ENCODE measurements at regions not wholly inside any gene's neighbourhood (a gene's known extent, or its start where the extent isn't known, plus 50 kb on each side); places are given as distances from the start of the nearest gene placed in this dataset.
A peak's percentile ranks its signal among the peaks of the same experiment; 100 is the strongest.

GRCh38 chr18:11316546-11316945, 167.2 kb upstream of the PIEZO2 start:
- intact Hi-C loops (cut with DNase I; ENCODE audit: low total_unique reads): no loop called here
- Histone ChIP-seq H3K4me3 (no peak overlapping the region), H3K4me1 (no peaks in the 10 kb centered on the region), H3K27ac (no peak overlapping the region), H3K27me3 (replicated peaks in 1 of 7) (no peaks in the 10 kb centered on the region), H3K36me3 (no peaks in the 10 kb centered on the region), H3K9me3 (no peaks in the 10 kb centered on the region)
- DNase-seq: no peak
- TF ChIP-seq POLR2AphosphoS5 (IDR thresholded peaks at IDR 0.05) (no peak), POLR2A (IDR thresholded peaks at IDR 0.05) (no peak)
- TF ChIP-seq, protein P1, sequence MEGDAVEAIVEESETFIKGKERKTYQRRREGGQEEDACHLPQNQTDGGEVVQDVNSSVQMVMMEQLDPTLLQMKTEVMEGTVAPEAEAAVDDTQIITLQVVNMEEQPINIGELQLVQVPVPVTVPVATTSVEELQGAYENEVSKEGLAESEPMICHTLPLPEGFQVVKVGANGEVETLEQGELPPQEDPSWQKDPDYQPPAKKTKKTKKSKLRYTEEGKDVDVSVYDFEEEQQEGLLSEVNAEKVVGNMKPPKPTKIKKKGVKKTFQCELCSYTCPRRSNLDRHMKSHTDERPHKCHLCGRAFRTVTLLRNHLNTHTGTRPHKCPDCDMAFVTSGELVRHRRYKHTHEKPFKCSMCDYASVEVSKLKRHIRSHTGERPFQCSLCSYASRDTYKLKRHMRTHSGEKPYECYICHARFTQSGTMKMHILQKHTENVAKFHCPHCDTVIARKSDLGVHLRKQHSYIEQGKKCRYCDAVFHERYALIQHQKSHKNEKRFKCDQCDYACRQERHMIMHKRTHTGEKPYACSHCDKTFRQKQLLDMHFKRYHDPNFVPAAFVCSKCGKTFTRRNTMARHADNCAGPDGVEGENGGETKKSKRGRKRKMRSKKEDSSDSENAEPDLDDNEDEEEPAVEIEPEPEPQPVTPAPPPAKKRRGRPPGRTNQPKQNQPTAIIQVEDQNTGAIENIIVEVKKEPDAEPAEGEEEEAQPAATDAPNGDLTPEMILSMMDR (IDR thresholded peaks at IDR 0.05 in 8 of 11, conservative IDR thresholded peaks at IDR 0.05 in 3 of 11): no peak

DNA sequence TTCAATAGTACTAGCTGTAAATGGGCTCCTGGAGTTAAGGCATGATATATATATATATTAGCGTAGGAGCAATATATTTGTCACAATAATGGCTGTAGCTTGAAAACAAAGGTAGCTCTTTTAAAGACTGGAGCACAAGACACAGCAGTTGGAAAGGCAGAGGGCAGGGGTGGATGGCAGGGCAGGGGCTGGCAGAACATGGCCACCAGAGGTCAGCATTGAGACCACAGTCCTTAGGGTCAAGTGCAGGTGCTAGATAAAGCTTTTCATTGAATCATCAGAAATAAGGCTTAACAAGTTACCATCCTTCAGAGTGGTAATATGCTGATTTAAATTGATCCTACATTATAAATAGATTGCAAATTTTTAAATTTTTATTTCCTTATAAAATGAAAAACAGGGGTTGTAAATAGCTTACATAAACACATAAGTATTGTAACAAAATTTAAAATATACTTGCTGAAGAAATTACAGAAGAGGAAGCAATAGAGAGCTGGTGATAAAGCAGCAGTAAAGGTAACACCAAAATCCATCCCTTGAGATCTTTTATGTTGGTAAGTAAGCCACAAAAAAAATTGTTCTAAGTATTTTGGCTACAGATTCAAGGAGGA, 161.2 kb upstream of the PIEZO2 start:
- no peaks in the 10 kb centered on the region for H3K4me1 ChIP-seq
- no peaks in the 10 kb centered on the region for H3K9me3 ChIP-seq
- no peak overlapping the region for H3K27ac ChIP-seq
- H3K36me3 ChIP-seq: no peaks in the 10 kb centered on the region
- TF ChIP-seq, protein P1 (IDR thresholded peaks at IDR 0.05 in 8 of 11, conservative IDR thresholded peaks at IDR 0.05 in 3 of 11): peak in 8 of 11 experiments; percentile 10 to 63 (median 48)
- no peak for TF ChIP-seq POLR2AphosphoS5 (IDR thresholded peaks at IDR 0.05)
- no peak overlapping the region for H3K4me3 ChIP-seq
- WGBS, 5 donors: 84 to 93% (median 91%) methylated on average over 1 of the region's 1 CpG
- intact Hi-C loops (cut with DNase I; ENCODE audit: low total_unique reads): no loop called here
- no peaks in the 10 kb centered on the region for H3K27me3 ChIP-seq (replicated peaks in 1 of 7)
- no peak for DNase-seq

GRCh38 chr18:11309172-11309571, 159.8 kb upstream of the PIEZO2 start:
- H3K27me3 ChIP-seq (replicated peaks in 1 of 7): no peaks in the 10 kb centered on the region
- peaks cover 0 to 6% (median 0%) of the 10 kb centered on the region in 8 donors for H3K9me3 ChIP-seq
- TF ChIP-seq POLR2A (IDR thresholded peaks at IDR 0.05) (no peak), POLR2AphosphoS5 (IDR thresholded peaks at IDR 0.05) (no peak)
- TF ChIP-seq, protein P1 (IDR thresholded peaks at IDR 0.05 in 8 of 11, conservative IDR thresholded peaks at IDR 0.05 in 3 of 11): no peak
- no peak overlapping the region for H3K4me3 ChIP-seq
- H3K27ac ChIP-seq: no peak overlapping the region
- WGBS, 5 donors: 83 to 88% (median 87%) methylated on average over 3 of the region's 3 CpGs
- H3K36me3 ChIP-seq: no peaks in the 10 kb centered on the region
- intact Hi-C loops (cut with DNase I; ENCODE audit: low total_unique reads): no loop called here
- H3K4me1 ChIP-seq: no peaks in the 10 kb centered on the region
- no peak for DNase-seq

DNA sequence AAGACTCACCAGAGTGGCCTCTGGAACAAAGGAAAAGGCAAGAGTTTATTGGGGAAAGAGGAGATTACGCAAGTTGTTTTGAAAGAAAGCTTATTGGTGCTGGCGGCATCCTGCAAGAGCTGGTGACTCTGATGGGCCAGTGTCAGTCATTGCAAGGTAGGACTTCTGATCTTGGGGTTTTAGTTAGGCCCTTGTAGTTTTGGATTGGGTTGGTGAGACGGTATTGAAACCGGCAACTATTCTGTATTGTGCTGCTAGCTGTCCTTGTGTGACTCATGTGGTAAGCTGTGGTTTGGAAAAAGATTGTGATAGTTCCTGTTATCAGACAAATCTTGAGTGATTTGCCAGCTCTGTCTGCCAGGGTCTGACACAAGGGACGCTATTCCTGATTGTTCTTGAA, 159.1 kb upstream of the PIEZO2 start:
- DNase-seq: no peak
- H3K4me3 ChIP-seq: no peak overlapping the region
- no peaks in the 10 kb centered on the region for H3K36me3 ChIP-seq
- TF ChIP-seq, protein P1 (IDR thresholded peaks at IDR 0.05 in 8 of 11, conservative IDR thresholded peaks at IDR 0.05 in 3 of 11): no peak
- TF ChIP-seq POLR2AphosphoS5 (IDR thresholded peaks at IDR 0.05) (no peak), POLR2A (IDR thresholded peaks at IDR 0.05) (no peak)
- H3K4me1 ChIP-seq: no peaks in the 10 kb centered on the region
- intact Hi-C loops (cut with DNase I; ENCODE audit: low total_unique reads): no loop called here
- H3K27ac ChIP-seq: no peak overlapping the region
- H3K9me3 ChIP-seq: peaks cover 0 to 6% (median 0%) of the 10 kb centered on the region in 8 donors
- no peaks in the 10 kb centered on the region for H3K27me3 ChIP-seq (replicated peaks in 1 of 7)
- WGBS, 5 donors: 46 to 63% (median 59%) methylated on average over 5 of the region's 5 CpGs
